GM18858 (cell line): ENCODE measurements at regions not wholly inside any gene's neighbourhood (a gene's known extent, or its start where the extent isn't known, plus 50 kb on each side); places are given as distances from the start of the nearest gene placed in this dataset.

Experiments
- ATAC-seq: cut with Tn5 transposase; IDR thresholded peaks from one replicate; pipeline ENCODE4 v1.9.1; 2021; ENCODE audit not compliant: unreplicated experiment

GRCh38 chr4:27472364-27472763, 611.7 kb downstream of the STIM2 start:
- no peak for ATAC-seq

- ATAC-seq = no peak
Observed at GRCh38 chr4:27474691-27475090, 614.0 kb downstream of the STIM2 start.

- ATAC-seq = no peak
Observed at GRCh38 chr4:27484216-27484615, 623.6 kb downstream of the STIM2 start.

- ATAC-seq = no peak
Observed at GRCh38 chr4:27490315-27490714, 629.7 kb downstream of the STIM2 start.

GRCh38 chr4:27490766-27491165, 630.1 kb downstream of the STIM2 start:
- no peak for ATAC-seq

GRCh38 chr4:27506401-27506800, 645.8 kb downstream of the STIM2 start:
- no peak for ATAC-seq

- ATAC-seq = no peak
Observed at GRCh38 chr4:27514711-27515110, 654.1 kb downstream of the STIM2 start.

GRCh38 chr4:27515140-27515539, 654.5 kb downstream of the STIM2 start:
- ATAC-seq = no peak

GRCh38 chr4:27518876-27519275, 658.2 kb downstream of the STIM2 start:
- ATAC-seq = no peak

GRCh38 chr4:27524224-27524623, 663.6 kb downstream of the STIM2 start:
- ATAC-seq = no peak

GRCh38 chr4:27534488-27534887, 673.8 kb downstream of the STIM2 start:
- no peak for ATAC-seq

- ATAC-seq = no peak
Observed at GRCh38 chr4:27568236-27568951, 707.8 kb downstream of the STIM2 start.

- ATAC-seq = no peak
Observed at GRCh38 chr4:27568952-27569319, 708.3 kb downstream of the STIM2 start.

GRCh38 chr4:27574743-27575142, 714.1 kb downstream of the STIM2 start:
- ATAC-seq = no peak

- ATAC-seq = no peak
Observed at GRCh38 chr4:27577951-27578350, 717.3 kb downstream of the STIM2 start.

- no peak for ATAC-seq
Observed at GRCh38 chr4:27592738-27593137, 732.1 kb downstream of the STIM2 start.

- no peak for ATAC-seq
Observed at GRCh38 chr4:27594922-27595321, 734.3 kb downstream of the STIM2 start.

GRCh38 chr4:27595571-27596360, 735.1 kb downstream of the STIM2 start:
- no peak for ATAC-seq

GRCh38 chr4:27602172-27602571, 741.5 kb downstream of the STIM2 start:
- no peak for ATAC-seq

GRCh38 chr4:27604692-27605091, 744.1 kb downstream of the STIM2 start:
- ATAC-seq = no peak

GRCh38 chr4:27616166-27616565, 755.5 kb downstream of the STIM2 start:
- no peak for ATAC-seq

- ATAC-seq = no peak
Observed at GRCh38 chr4:27619435-27619834, 758.8 kb downstream of the STIM2 start.

GRCh38 chr4:27620886-27621285, 760.2 kb downstream of the STIM2 start:
- no peak for ATAC-seq
